Myocyte (in vitro differentiated cells): ENCODE measurements at regions not wholly inside any gene's neighbourhood (a gene's known extent, or its start where the extent isn't known, plus 50 kb on each side); places are given as distances from the start of the nearest gene placed in this dataset.

Experiments used
- DNase-seq: peaks from one replicate; pipeline ENCODE4 v3.0.0-alpha.2; 2012; ENCODE audit warnings: low read depth

GRCh38 chr13:107493266-107493665 is 722.1 kb downstream of the LIG4 start:
- DNase-seq, result no peak

GRCh38 chr13:107482688-107483087 is 732.6 kb downstream of the LIG4 start:
- no peak for DNase-seq

GRCh38 chr13:107480130-107480529 is 735.2 kb downstream of the LIG4 start:
- DNase-seq, result no peak

- DNase-seq, result no peak
These were observed 737.5 kb downstream of the LIG4 start for GRCh38 chr13:107477772-107478379.

- DNase-seq, result no peak
These were observed 739.4 kb downstream of the LIG4 start for GRCh38 chr13:107475753-107476453.

GRCh38 chr13:107473253-107473652 is 742.1 kb downstream of the LIG4 start:
- DNase-seq, result no peak

GRCh38 chr13:107466326-107467099 is 748.8 kb downstream of the LIG4 start:
- no peak for DNase-seq

- DNase-seq, result no peak
These were observed 752.8 kb downstream of the LIG4 start for GRCh38 chr13:107462501-107462900.

GRCh38 chr13:107461751-107462150 is 753.6 kb downstream of the LIG4 start:
- no peak for DNase-seq

- no peak for DNase-seq
These were observed 755.9 kb downstream of the LIG4 start for GRCh38 chr13:107459430-107459829.

GRCh38 chr13:107458269-107458668 is 757.1 kb downstream of the LIG4 start:
- DNase-seq, result no peak

- DNase-seq, result no peak
These were observed 757.6 kb downstream of the LIG4 start for GRCh38 chr13:107457686-107458085.

- no peak for DNase-seq
These were observed 758.9 kb downstream of the LIG4 start for GRCh38 chr13:107456431-107456830.

- no peak for DNase-seq
These were observed 762.5 kb downstream of the LIG4 start for GRCh38 chr13:107452833-107453232.

- DNase-seq, result no peak
These were observed 764.4 kb downstream of the LIG4 start for GRCh38 chr13:107450931-107451330.

GRCh38 chr13:107450431-107450830 is 764.9 kb downstream of the LIG4 start:
- DNase-seq, result no peak

- no peak for DNase-seq
These were observed 767.7 kb downstream of the LIG4 start for GRCh38 chr13:107447591-107447990.

- DNase-seq, result no peak
These were observed 774.1 kb downstream of the LIG4 start for GRCh38 chr13:107441279-107441678.

- DNase-seq, result no peak
These were observed 777.1 kb downstream of the LIG4 start for GRCh38 chr13:107438251-107438650.

GRCh38 chr13:107434347-107434746 is 781.0 kb downstream of the LIG4 start:
- no peak for DNase-seq

- DNase-seq, result no peak
These were observed 787.8 kb downstream of the LIG4 start for GRCh38 chr13:107427536-107427935.

- no peak for DNase-seq
These were observed 792.9 kb downstream of the LIG4 start for GRCh38 chr13:107422421-107422820.
